ENCODE measurements at regions not wholly inside any gene's neighbourhood (a gene's known extent, or its start where the extent isn't known, plus 50 kb on each side); places are given as distances from the start of the nearest gene placed in this dataset.
"Not testable (repeated sequence)": the region's sequence is repeated elsewhere in the genome, so short reads cannot be mapped to it uniquely, and the experiment has no call there.

GRCh38 chr4:132797856-132798255, 351.2 kb upstream of the PCDH10 start:
- Histone ChIP-seq H3K9ac (ENCODE audit: low read length) (no peak overlapping the region), H3F3A (ENCODE audit: insufficient read depth, low read length, poor library complexity, severe bottlenecking) (no peaks in the 10 kb centered on the region), H3K27me3 (ENCODE audit: insufficient read depth, low read depth, low read length) (no peaks in the 10 kb centered on the region), H4K20me1 (ENCODE audit: insufficient read depth) (no peaks in the 10 kb centered on the region), H3K4me3 (ENCODE audit: low read length) (no peak overlapping the region), H3K9me2 (ENCODE audit: insufficient read depth, low read length) (no peaks in the 10 kb centered on the region), H2AFZ (ENCODE audit: low read depth, low read length) (no peak overlapping the region), H3K4me2 (ENCODE audit: low read length) (no peak overlapping the region), H3K9me3 (ENCODE audit: low read length) (no peaks in the 10 kb centered on the region), H3K36me3 (ENCODE audit: insufficient read depth, low read length) (no peaks in the 10 kb centered on the region), H3K27ac (ENCODE audit: low read length) (no peak overlapping the region), H3K79me2 (replicated peaks; ENCODE audit: insufficient read depth, low read length) (no peaks in the 10 kb centered on the region)
- TF ChIP-seq EP300 (conservative IDR thresholded peaks at IDR 0.05; ENCODE audit: poor library complexity, severe bottlenecking) (no peak), CTCF (IDR thresholded peaks at IDR 0.05; ENCODE audit: poor library complexity, severe bottlenecking) (no peak), MXI1 (conservative IDR thresholded peaks at IDR 0.05; ENCODE audit: poor library complexity, severe bottlenecking) (no peak), SMC3 (conservative IDR thresholded peaks at IDR 0.05; ENCODE audit: poor library complexity) (no peak), REST (IDR thresholded peaks at IDR 0.05; ENCODE audit: borderline replicate concordance) (no peak), EZH2 (IDR thresholded peaks at IDR 0.05; ENCODE audit: borderline replicate concordance, insufficient read depth, low read length, poor library complexity, severe bottlenecking) (no peak), RAD21 (conservative IDR thresholded peaks at IDR 0.05) (no peak), POLR2AphosphoS5 (IDR thresholded peaks at IDR 0.05) (no peak), TAF1 (IDR thresholded peaks at IDR 0.05; ENCODE audit: low read depth) (no peak)

- Histone ChIP-seq H4K20me1 (ENCODE audit: insufficient read depth) (no peaks in the 10 kb centered on the region), H3K9me3 (ENCODE audit: low read length) (no peaks in the 10 kb centered on the region), H3K36me3 (ENCODE audit: insufficient read depth, low read length) (no peaks in the 10 kb centered on the region), H3K4me2 (ENCODE audit: low read length) (no peak overlapping the region), H3K79me2 (replicated peaks; ENCODE audit: insufficient read depth, low read length) (no peaks in the 10 kb centered on the region), H3K4me3 (ENCODE audit: low read length) (no peak overlapping the region), H3K9ac (ENCODE audit: low read length) (no peak overlapping the region), H2AFZ (ENCODE audit: low read depth, low read length) (no peak overlapping the region), H3K27ac (ENCODE audit: low read length) (no peak overlapping the region), H3F3A (ENCODE audit: insufficient read depth, low read length, poor library complexity, severe bottlenecking) (no peaks in the 10 kb centered on the region), H3K9me2 (ENCODE audit: insufficient read depth, low read length) (no peaks in the 10 kb centered on the region), H3K27me3 (ENCODE audit: insufficient read depth, low read depth, low read length) (no peaks in the 10 kb centered on the region)
- TF ChIP-seq POLR2AphosphoS5 (IDR thresholded peaks at IDR 0.05) (no peak), MXI1 (conservative IDR thresholded peaks at IDR 0.05; ENCODE audit: poor library complexity, severe bottlenecking) (no peak), EZH2 (IDR thresholded peaks at IDR 0.05; ENCODE audit: borderline replicate concordance, insufficient read depth, low read length, poor library complexity, severe bottlenecking) (no peak), TAF1 (IDR thresholded peaks at IDR 0.05; ENCODE audit: low read depth) (no peak), CTCF (IDR thresholded peaks at IDR 0.05; ENCODE audit: poor library complexity, severe bottlenecking) (no peak), EP300 (conservative IDR thresholded peaks at IDR 0.05; ENCODE audit: poor library complexity, severe bottlenecking) (no peak), RAD21 (conservative IDR thresholded peaks at IDR 0.05) (no peak), REST (IDR thresholded peaks at IDR 0.05; ENCODE audit: borderline replicate concordance) (no peak), SMC3 (conservative IDR thresholded peaks at IDR 0.05; ENCODE audit: poor library complexity) (no peak)
Measured at GRCh38 chr4:132809298-132810032, 339.6 kb upstream of the PCDH10 start.

GRCh38 chr4:132813061-132813460, 336.0 kb upstream of the PCDH10 start:
- H4K20me1 ChIP-seq (ENCODE audit: insufficient read depth); H3K9me2 ChIP-seq (ENCODE audit: insufficient read depth, low read length); H3K27me3 ChIP-seq (ENCODE audit: insufficient read depth, low read depth, low read length); H3K4me2 ChIP-seq (ENCODE audit: low read length); H3K9ac ChIP-seq (ENCODE audit: low read length); H3K9me3 ChIP-seq (ENCODE audit: low read length); H3K27ac ChIP-seq (ENCODE audit: low read length); H3K4me3 ChIP-seq (ENCODE audit: low read length); H3K36me3 ChIP-seq (ENCODE audit: insufficient read depth, low read length); H3K79me2 ChIP-seq (replicated peaks; ENCODE audit: insufficient read depth, low read length); H3F3A ChIP-seq (ENCODE audit: insufficient read depth, low read length, poor library complexity, severe bottlenecking); H2AFZ ChIP-seq (ENCODE audit: low read depth, low read length): not testable (repeated sequence)
